Jurkat, Clone E6-1 (cell line): ENCODE measurements at regions not wholly inside any gene's neighbourhood (a gene's known extent, or its start where the extent isn't known, plus 50 kb on each side); places are given as distances from the start of the nearest gene placed in this dataset.

Source experiments
- DNase-seq: peaks from one replicate; pipeline ENCODE4 v3.0.0-alpha.2; 2011; ENCODE audit warnings: low read depth, low spot score
- H3K4me3 ChIP-seq: 2 replicates; pipeline ENCODE4 v1.5.1; 2011; ENCODE audit warnings: mild to moderate bottlenecking, low read length, control low read depth, moderate library complexity

GRCh38 chr3:74739242-74739641, 124.8 kb upstream of the CNTN3 start:
- DNase-seq = no peak
- H3K4me3 ChIP-seq = no peak overlapping the region

- DNase-seq = no peak
- H3K4me3 ChIP-seq = no peak overlapping the region
Observed at GRCh38 chr3:74722211-74722610, 107.8 kb upstream of the CNTN3 start.

- DNase-seq = no peak
- H3K4me3 ChIP-seq = no peak overlapping the region
Observed at GRCh38 chr3:74713977-74714376, 99.5 kb upstream of the CNTN3 start.

GRCh38 chr3:74711913-74712512, 97.6 kb upstream of the CNTN3 start:
- no peak overlapping the region for H3K4me3 ChIP-seq
- no peak for DNase-seq

GRCh38 chr3:74709951-74710350, 95.5 kb upstream of the CNTN3 start:
- H3K4me3 ChIP-seq = no peak overlapping the region
- no peak for DNase-seq

GRCh38 chr3:74693696-74694393, 79.4 kb upstream of the CNTN3 start:
- DNase-seq = no peak
- H3K4me3 ChIP-seq = no peak overlapping the region

GRCh38 chr3:74693251-74693650, 78.8 kb upstream of the CNTN3 start:
- DNase-seq = no peak
- H3K4me3 ChIP-seq = no peak overlapping the region

- H3K4me3 ChIP-seq = no peak overlapping the region
- no peak for DNase-seq
Observed at GRCh38 chr3:74691946-74692345, 77.5 kb upstream of the CNTN3 start.

- no peak for DNase-seq
Observed at GRCh38 chr3:74673326-74673725, 58.9 kb upstream of the CNTN3 start.

GRCh38 chr3:74664606-74665005, 50.1 kb upstream of the CNTN3 start:
- no peak for DNase-seq
- H3K4me3 ChIP-seq = no peak overlapping the region

More at GRCh38 chr3:74673326-74673725, 58.9 kb upstream of the CNTN3 start:
- H3K4me3 ChIP-seq = no peak overlapping the region
